ENCODE measurements at regions not wholly inside any gene's neighbourhood (a gene's known extent, or its start where the extent isn't known, plus 50 kb on each side); places are given as distances from the start of the nearest gene placed in this dataset.

- no peak for ATAC-seq
- DNase-seq (ENCODE audit: low spot score), result no peak
- Mint-ChIP-seq H3K4me1 (ENCODE audit: low read depth in 2 of 2) (no peaks in the 10 kb centered on the region), H3K27me3 (no peaks in the 10 kb centered on the region), H3K4me3 (no peak overlapping the region), H3K36me3 (peaks cover 20% of the 10 kb centered on the region), H3K9me3 (peaks cover 3% of the 10 kb centered on the region), H3K27ac (no peak overlapping the region)
Observed at GRCh38 chr6:54991761-54992330, 145.3 kb downstream of the FAM83B start.

GRCh38 chr6:54992789-54993188 lies 146.2 kb downstream of the FAM83B start:
- ATAC-seq (no peak), DNase-seq (ENCODE audit: low spot score) (no peak)
- Mint-ChIP-seq H3K4me1 (ENCODE audit: low read depth in 2 of 2) (no peaks in the 10 kb centered on the region), H3K9me3 (no peaks in the 10 kb centered on the region), H3K4me3 (no peak overlapping the region), H3K36me3 (peaks cover 20% of the 10 kb centered on the region), H3K27ac (no peak overlapping the region), H3K27me3 (no peaks in the 10 kb centered on the region)

- Mint-ChIP-seq H3K27ac (no peak overlapping the region), H3K9me3 (no peaks in the 10 kb centered on the region), H3K36me3 (peaks cover 20% of the 10 kb centered on the region), H3K4me3 (no peak overlapping the region), H3K27me3 (no peaks in the 10 kb centered on the region), H3K4me1 (ENCODE audit: low read depth in 2 of 2) (no peaks in the 10 kb centered on the region)
- no peak for ATAC-seq
- no peak for DNase-seq (ENCODE audit: low spot score)
Observed at GRCh38 chr6:54993294-54993693, 146.7 kb downstream of the FAM83B start.

GRCh38 chr6:54993948-54994347 lies 147.4 kb downstream of the FAM83B start:
- Mint-ChIP-seq H3K9me3 (no peaks in the 10 kb centered on the region), H3K36me3 (peaks cover 20% of the 10 kb centered on the region), H3K27me3 (no peaks in the 10 kb centered on the region), H3K4me1 (ENCODE audit: low read depth in 2 of 2) (no peaks in the 10 kb centered on the region), H3K27ac (no peak overlapping the region), H3K4me3 (no peak overlapping the region)
- ATAC-seq (no peak), DNase-seq (ENCODE audit: low spot score) (no peak)

GRCh38 chr6:54998576-54998975 lies 152.0 kb downstream of the FAM83B start:
- no peak for DNase-seq (ENCODE audit: low spot score)
- Mint-ChIP-seq H3K36me3 (peaks cover 12% of the 10 kb centered on the region), H3K27ac (no peak overlapping the region), H3K4me3 (no peak overlapping the region), H3K27me3 (no peaks in the 10 kb centered on the region), H3K4me1 (ENCODE audit: low read depth in 2 of 2) (no peaks in the 10 kb centered on the region), H3K9me3 (no peaks in the 10 kb centered on the region)
- ATAC-seq, result no peak

GRCh38 chr6:55003719-55004430 lies 157.3 kb downstream of the FAM83B start:
- no peak for DNase-seq (ENCODE audit: low spot score)
- no peaks in the 10 kb centered on the region for H3K4me1 Mint-ChIP-seq (ENCODE audit: low read depth in 2 of 2)
- no peaks in the 10 kb centered on the region for H3K27me3 Mint-ChIP-seq
- no peak overlapping the region for H3K4me3 Mint-ChIP-seq
- peaks cover 9% of the 10 kb centered on the region for H3K36me3 Mint-ChIP-seq
- H3K27ac Mint-ChIP-seq, result no peak overlapping the region
- no peak for ATAC-seq
- peaks cover 11% of the 10 kb centered on the region for H3K9me3 Mint-ChIP-seq

- ATAC-seq (no peak), DNase-seq (ENCODE audit: low spot score) (no peak)
- Mint-ChIP-seq H3K36me3 (peaks cover 9% of the 10 kb centered on the region), H3K4me1 (ENCODE audit: low read depth in 2 of 2) (peaks cover 0 to 5% of the 10 kb centered on the region in 2 donors), H3K4me3 (no peak overlapping the region), H3K27ac (no peak overlapping the region), H3K9me3 (peaks cover 11% of the 10 kb centered on the region), H3K27me3 (no peaks in the 10 kb centered on the region)
Observed at GRCh38 chr6:55009131-55009530, 162.6 kb downstream of the FAM83B start.

- peaks cover 0 to 5% of the 10 kb centered on the region in 2 donors for H3K4me1 Mint-ChIP-seq (ENCODE audit: low read depth in 2 of 2)
- no peak overlapping the region for H3K27ac Mint-ChIP-seq
- no peak for ATAC-seq
- no peak overlapping the region for H3K4me3 Mint-ChIP-seq
- DNase-seq (ENCODE audit: low spot score), result no peak
- H3K36me3 Mint-ChIP-seq, result peaks cover 3% of the 10 kb centered on the region
- no peaks in the 10 kb centered on the region for H3K27me3 Mint-ChIP-seq
- H3K9me3 Mint-ChIP-seq, result peaks cover 9% of the 10 kb centered on the region
Observed at GRCh38 chr6:55011034-55011433, 163.3 kb upstream of the HCRTR2 start.

- H3K36me3 Mint-ChIP-seq, result no peaks in the 10 kb centered on the region
- H3K27me3 Mint-ChIP-seq, result no peaks in the 10 kb centered on the region
- H3K4me3 Mint-ChIP-seq, result no peak overlapping the region
- ATAC-seq (no peak), DNase-seq (ENCODE audit: low spot score) (no peak)
- peaks cover 0 to 5% of the 10 kb centered on the region in 2 donors for H3K4me1 Mint-ChIP-seq (ENCODE audit: low read depth in 2 of 2)
- peaks cover 8% of the 10 kb centered on the region for H3K9me3 Mint-ChIP-seq
- H3K27ac Mint-ChIP-seq, result no peak overlapping the region
Observed at GRCh38 chr6:55012454-55012853, 161.9 kb upstream of the HCRTR2 start.

- no peaks in the 10 kb centered on the region for H3K9me3 Mint-ChIP-seq
Observed at GRCh38 chr6:55014321-55015088, 159.8 kb upstream of the HCRTR2 start.

GRCh38 chr6:55016261-55016660 lies 158.1 kb upstream of the HCRTR2 start:
- no peaks in the 10 kb centered on the region for H3K27me3 Mint-ChIP-seq
- no peaks in the 10 kb centered on the region for H3K36me3 Mint-ChIP-seq
- H3K9me3 Mint-ChIP-seq, result peaks cover 4% of the 10 kb centered on the region
- peaks cover 3 to 5% of the 10 kb centered on the region in 2 donors for H3K4me1 Mint-ChIP-seq (ENCODE audit: low read depth in 2 of 2)
- DNase-seq (ENCODE audit: low spot score) (no peak), ATAC-seq (no peak)
- H3K4me3 Mint-ChIP-seq, result no peak overlapping the region
- H3K27ac Mint-ChIP-seq, result no peak overlapping the region

More at GRCh38 chr6:55014321-55015088, 159.8 kb upstream of the HCRTR2 start:
- Mint-ChIP-seq H3K36me3 (no peaks in the 10 kb centered on the region), H3K27ac (no peak overlapping the region), H3K4me1 (ENCODE audit: low read depth in 2 of 2) (peaks cover under 1 to 5% of the 10 kb centered on the region in 2 donors), H3K4me3 (no peak overlapping the region), H3K27me3 (no peaks in the 10 kb centered on the region)
- DNase-seq (ENCODE audit: low spot score) (no peak), ATAC-seq (no peak)

- ATAC-seq (no peak), DNase-seq (ENCODE audit: low spot score) (no peak)
- H3K36me3 Mint-ChIP-seq, result no peaks in the 10 kb centered on the region
- H3K9me3 Mint-ChIP-seq, result peaks cover 4% of the 10 kb centered on the region
- H3K4me3 Mint-ChIP-seq, result no peak overlapping the region
- H3K27me3 Mint-ChIP-seq, result no peaks in the 10 kb centered on the region
- no peak overlapping the region for H3K27ac Mint-ChIP-seq
- peaks cover 1 to 4% of the 10 kb centered on the region in 2 donors for H3K4me1 Mint-ChIP-seq (ENCODE audit: low read depth in 2 of 2)
Observed at GRCh38 chr6:55017555-55018300, 156.6 kb upstream of the HCRTR2 start.

- DNase-seq (ENCODE audit: low spot score) (no peak), ATAC-seq (no peak)
- H3K4me1 Mint-ChIP-seq (ENCODE audit: low read depth in 2 of 2), result peaks cover 17 to 19% of the 10 kb centered on the region in 2 donors
- H3K27ac Mint-ChIP-seq, result no peak overlapping the region
- no peak overlapping the region for H3K4me3 Mint-ChIP-seq
- H3K9me3 Mint-ChIP-seq, result peaks cover 4% of the 10 kb centered on the region
- H3K36me3 Mint-ChIP-seq, result no peaks in the 10 kb centered on the region
- H3K27me3 Mint-ChIP-seq, result no peaks in the 10 kb centered on the region
Observed at GRCh38 chr6:55019591-55019990, 154.7 kb upstream of the HCRTR2 start.
